Fibroblast of skin of right quadriceps (primary cell): ENCODE measurements at regions not wholly inside any gene's neighbourhood (a gene's known extent, or its start where the extent isn't known, plus 50 kb on each side); places are given as distances from the start of the nearest gene placed in this dataset.
"Not testable (repeated sequence)": the region's sequence is repeated elsewhere in the genome, so short reads cannot be mapped to it uniquely, and the experiment has no call there.

Experiments
- DNase-seq: peaks from one replicate; pipeline ENCODE4 v3.0.0-alpha.2; 2013

DNA sequence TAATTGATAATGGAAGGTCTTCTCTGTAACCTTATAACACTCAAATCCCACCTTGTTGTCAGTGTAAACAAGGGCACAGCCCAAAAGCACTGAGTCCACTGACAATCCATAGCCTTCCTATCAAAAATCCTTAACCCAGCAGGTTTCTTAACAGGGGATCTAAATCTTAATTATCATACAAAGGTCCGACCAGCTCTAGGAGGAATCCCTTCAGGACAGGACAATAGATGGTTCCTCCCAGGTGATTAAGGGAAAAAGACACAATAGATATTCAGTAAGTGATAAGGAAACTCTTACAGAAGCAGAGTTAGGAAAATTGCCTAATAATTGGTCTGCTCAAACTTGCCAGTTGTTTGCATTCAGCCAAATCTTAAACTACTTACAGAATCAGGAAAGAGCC lies 951.9 kb upstream of the CTNND2 start:
- DNase-seq, result not testable (repeated sequence)

DNA sequence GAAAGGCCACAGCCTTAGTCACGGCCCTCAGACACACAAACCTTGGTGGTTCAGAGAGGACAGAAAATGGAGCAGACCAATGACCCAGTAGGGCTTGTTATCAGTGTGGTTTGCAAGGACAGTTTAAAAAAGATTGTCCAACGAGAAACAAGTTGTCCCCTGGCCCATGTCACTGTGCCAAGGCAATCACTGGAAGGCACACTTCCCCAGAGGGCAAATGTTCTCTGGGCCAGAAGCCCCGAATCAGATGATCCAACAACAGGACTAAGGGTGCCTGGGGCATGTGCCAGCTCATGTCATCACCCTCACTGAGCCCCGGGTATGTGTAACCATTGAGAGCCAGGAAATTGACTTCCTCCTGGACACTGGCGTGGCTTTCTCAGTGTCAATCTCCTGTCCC lies 950.1 kb upstream of the CTNND2 start:
- DNase-seq, result no peak

DNA sequence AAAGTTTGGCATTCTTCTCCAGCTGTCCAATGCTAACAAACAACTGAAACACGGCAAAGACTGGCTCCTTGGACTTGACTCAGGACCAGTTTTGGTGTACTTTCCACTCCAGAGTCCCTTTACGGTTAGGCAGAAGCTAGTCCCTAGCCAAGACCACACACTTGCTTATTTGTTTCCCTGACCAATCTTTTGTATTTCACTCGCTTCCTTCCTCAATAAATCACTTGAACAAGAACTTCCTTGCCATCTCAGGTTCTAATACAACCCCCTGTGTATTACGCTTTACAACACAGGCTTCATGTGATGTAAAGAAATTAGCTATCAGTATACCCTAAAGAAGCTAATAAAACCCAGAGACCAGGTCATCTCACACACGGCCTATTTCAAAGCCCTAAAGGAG lies 947.5 kb upstream of the CTNND2 start:
- no peak for DNase-seq

DNA sequence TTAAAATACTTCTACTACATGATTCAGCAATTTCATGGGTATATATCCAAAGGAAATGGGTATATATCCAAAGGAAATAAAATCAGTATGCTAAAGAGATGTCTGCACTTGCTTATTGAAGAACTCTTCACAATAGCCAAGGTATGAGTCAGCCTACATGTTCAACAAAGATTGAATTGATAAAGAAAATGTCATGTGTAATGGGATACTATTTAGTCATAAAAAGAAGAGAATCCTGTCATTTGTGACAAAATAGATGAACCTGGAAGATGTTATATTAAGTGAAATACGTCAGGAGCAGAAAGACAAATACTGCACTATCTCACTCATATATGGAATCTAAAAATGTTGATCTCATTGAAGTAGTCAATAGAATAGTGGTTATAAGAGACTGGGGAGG lies 944.5 kb upstream of the CTNND2 start:
- DNase-seq, result no peak

DNA sequence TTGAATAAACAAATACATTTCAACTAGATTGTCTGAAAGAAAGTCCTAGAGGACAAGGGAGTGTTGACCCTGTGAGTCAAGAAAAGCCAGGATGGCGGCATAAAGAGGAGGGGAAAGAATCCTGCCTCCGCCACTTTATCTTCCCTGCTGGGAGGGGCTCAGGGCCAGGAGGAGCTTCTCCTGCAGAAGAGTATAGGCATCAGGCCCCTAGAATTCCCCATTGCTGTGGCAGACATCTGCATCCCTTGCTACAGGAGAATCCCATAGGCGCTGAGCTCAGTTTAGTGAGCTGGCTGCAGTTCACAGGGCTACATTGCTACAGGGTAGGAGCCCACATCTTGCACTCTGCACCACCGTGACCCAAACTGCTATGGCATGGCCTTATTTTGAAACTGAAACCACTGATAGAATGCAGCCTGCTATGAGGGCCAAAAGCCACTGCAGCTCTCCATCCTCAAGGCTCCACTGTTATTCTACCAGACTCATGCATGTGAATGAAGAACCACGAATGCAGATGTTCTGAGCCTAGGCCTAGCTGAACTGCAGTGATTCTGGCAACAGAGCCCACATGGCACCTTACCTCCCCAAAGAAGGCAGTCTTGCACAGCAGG lies 941.4 kb upstream of the CTNND2 start:
- DNase-seq, result no peak

DNA sequence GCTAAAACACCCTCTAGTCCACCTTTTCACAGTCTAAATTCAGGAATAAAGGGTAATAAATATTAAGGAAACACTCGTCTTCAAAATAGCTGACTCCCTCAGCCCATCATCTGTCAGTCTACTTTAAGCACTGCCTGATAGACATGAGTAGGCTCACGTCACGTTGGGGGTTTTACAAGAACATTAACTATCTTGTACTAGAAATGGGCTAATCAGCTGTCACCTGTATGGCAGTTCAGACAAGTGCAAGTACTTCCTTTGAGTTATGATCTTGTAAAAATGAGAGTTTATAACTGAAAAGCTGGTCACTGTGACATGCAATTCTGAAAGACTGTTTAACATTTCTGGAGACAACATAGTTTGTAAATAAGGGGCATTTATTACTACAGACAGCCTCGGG lies 936.7 kb upstream of the CTNND2 start:
- no peak for DNase-seq

DNA sequence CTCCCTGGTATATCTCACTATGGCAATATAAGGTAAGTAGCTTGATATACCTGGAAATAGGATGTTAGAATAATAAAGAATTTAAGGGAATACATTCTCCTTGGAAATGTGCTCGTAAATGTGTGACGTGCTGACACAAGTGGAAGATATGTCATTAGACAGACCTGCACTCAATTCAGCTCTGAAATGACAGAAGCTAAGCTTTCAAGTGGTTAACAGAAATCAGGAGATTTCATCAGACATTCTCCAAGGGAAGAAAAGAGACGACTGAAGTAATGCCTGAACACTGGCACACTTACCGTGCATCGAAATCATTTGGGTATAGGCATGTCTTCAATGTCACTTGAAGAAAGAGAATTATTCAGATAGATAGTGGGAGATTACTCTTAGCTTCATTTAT lies 933.3 kb upstream of the CTNND2 start:
- no peak for DNase-seq

DNA sequence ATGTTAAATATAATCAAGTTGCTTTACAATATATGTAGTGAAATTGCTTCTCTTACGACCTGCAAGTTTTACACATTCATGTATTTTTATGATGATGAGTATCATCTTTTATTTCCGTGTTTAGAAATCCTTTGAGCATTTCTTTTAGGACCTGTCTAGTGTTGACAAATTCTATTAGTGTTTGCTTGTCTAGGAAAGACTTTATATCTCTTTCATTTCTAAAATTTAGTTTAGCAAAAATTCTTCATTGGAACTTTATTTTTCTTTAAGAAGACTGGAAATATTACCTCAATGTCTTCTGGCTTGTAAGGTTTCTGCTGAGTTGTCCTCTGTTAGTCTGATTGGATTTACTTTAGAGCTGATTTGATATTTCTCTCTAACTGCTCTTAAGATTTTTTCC lies 920.9 kb upstream of the CTNND2 start:
- no peak for DNase-seq

DNA sequence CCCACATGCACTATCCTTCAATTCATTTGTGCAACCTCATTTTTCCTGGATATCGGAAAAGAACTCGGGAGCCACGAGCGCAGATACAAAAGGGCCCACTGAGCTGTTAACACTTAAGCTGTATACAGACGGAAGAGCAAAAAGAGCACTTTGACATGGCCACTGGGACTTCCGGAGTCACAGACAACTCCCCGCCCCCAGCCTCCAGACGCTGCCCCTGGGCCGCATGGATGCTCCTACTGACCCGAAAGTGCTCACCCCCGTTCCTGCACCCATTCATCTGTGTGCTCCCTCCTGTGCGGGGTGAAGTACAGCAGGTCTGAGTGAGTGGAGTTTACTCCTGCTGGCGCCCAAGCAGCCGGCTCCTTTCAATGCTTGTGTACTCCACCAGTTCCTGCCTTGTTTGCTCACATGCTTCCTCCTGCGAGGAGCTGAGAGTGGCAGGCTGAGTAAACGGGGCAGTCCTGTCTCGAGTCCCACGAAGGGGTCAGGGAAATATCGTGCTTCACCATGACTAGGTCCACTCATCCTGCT lies 901.0 kb upstream of the CTNND2 start:
- no peak for DNase-seq

DNA sequence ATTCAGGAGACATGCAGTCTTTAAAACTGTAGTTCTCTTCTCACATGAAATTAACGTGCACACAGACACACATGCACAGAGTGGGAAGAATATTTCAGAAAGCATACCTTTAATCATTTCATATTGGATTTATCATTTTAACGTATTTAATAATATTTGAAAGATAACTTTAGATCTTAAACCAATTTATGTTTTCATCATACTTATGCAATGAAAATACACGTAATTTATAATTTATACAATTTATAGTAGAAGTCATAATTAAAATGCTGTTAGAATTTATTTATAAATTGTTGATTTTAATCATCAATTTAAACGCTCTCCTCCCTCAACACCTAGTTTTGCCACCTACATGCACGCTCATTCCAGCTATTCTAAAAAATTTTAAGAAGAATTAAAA lies 894.9 kb upstream of the CTNND2 start:
- DNase-seq, result no peak

DNA sequence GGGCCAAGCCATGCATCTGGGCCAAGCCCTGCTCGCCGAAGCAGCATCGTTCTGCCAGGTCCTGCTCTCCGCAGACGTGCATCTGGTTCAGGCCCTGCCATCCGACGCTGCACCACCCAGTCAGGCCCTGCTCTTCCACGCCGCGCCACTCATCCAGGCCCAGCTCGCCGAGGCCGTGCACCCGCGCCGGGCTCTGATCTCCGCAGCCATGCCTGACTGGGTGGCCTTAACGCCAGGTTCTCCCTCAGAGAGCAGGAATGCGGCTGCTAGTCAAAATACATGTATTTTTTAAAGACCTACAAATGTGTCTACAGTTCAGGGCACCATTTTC lies 891.1 kb upstream of the CTNND2 start:
- DNase-seq, result no peak

DNA sequence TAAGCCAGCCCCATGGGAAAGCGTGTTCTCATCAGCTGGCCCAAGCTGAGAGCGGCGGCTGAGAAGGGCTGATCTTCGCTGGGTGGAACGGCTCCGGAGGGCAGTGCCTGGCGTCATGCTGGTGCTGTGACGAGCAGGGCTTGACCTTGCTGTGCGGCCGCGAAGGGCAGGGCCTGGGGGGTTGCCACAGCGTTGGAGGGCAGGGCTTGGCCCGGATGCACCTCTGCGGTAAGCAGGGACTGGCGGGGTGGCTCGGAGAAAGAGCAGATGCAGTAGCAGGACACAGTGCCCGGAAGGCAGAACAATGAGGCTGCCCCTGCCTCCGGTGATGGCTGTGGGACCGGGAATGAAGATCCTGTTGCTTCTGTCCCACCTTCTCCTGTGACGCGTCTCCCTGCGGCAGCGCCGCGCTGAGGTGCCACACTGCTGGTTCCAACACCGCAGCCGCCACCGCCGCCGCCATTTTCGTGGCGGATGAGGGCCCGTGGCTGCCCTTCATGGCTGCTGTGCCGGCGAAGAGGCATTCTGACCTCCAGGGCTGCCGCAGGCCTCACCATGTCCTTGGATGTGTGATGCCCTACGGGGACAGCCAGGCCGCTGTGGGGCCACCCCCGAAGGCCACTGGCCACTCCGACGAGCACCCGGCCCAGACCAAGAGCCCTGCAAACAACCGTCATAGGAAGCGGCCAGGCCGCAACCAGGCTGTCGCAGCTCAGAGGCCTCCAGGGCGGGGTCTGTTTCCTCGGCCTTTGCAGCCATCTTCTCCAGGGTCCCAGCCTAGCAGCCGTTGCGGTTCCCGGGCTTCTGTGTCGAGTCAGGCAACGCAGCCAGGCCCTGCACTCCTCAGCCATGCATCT lies 890.5 kb upstream of the CTNND2 start:
- no peak for DNase-seq

DNA sequence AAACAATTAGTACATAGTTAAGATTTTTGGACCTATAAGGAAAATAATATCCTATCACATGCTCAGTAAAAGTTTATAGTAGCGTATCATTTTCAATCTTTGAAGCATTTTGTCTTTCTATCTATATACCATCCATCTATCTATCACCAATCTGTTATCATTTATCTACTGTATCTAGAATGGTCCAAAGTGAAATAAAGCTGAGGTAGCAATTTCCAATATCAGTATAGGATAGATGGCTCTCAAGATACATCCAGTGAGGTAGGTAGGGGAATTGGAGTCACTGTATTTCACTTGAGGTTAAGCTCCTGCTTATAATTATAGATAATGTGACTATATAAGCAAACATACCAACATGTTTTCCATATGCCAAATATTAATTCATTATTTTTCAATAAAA lies 889.1 kb upstream of the CTNND2 start:
- no peak for DNase-seq

DNA sequence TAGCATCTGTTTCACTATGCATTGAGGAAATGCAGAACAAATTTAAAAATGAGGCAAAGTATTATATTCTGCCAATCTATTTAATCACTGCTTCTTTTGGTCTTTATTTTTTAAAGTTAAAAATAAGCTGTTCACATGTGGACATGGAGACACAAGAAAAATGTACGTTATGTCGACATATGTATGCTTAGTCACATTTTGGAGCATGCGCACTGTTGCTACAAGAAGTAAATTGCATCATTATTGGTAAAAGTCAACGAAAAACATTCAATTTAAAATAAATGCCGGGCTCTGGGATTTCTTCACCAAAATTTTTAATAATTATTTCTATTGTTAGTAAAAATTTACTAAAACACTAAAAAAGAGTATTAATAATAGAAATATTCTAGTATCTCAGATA lies 876.3 kb upstream of the CTNND2 start:
- DNase-seq, result no peak

DNA sequence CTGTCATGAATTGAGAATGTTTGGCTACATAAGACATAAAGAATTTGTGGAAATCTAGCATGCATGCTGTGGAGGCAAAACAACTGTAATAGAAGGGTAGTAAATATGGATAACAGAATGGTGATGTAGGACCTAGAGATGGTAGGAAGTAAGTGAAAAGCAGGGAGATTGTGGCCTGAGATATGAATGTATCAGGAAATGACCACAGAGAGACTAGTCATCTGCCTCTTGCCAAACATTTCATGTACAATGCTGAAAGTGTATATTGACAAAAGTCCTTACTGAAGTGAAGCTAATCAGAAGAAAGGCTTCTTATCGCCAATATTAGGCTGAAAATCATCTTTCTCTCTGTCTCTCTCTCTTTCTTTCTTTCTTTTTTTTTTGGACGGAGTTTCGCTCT lies 873.1 kb upstream of the CTNND2 start:
- no peak for DNase-seq

DNA sequence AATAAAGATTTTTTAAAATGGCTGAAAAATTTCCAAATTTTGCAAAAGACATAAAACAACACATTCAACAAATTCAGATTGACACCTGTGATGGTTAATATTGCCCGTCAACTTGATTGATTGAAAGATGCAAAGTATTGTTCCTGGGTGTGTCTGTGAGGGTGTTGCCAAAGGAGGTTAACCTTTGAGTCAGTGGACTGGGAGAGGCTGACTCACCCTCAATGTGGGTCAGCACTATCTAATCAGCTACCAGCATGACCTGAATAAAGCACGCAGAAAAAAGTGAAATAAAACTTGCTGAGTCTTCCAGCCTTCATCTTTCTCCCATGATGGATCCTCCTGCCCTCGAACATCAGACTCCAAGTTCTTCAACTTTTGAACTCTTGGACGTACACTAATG lies 868.0 kb upstream of the CTNND2 start:
- no peak for DNase-seq

DNA sequence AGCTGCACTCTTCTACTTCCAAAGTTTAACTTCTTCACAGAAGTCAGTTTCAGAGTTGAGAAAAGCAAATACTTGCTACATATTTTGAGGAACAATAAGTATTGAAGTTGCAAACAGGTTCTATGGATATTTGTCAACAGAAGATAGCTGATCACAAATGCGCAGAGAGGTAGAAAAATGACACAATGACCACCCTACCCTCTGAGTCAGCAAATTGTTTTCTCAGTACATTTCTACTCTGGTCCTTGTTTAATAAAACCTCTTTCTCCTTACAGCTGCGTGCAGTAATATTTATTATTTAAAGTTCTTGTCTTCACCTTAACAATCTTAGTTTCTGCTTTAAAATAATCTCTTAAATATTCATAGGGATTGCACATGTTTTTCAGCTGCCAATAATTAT lies 855.1 kb upstream of the CTNND2 start:
- DNase-seq, result no peak

DNA sequence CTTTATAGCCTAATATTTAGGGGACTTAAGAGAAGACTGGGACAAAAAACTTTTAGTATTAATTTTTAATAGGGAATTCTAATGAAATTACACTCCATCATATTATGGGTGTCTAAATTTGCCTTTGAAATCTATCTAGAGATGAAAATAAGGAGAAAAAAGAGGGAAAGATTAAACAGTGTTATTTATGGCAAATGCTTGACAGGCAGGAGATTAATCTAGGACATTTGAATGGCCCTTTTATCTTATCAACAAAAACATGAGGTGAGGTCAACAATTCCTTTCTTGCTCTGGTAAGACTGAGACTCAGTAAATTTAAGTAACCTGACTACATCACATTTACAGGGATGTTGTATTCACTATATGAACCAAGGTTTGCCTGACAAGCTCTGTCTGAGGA lies 852.8 kb upstream of the CTNND2 start:
- DNase-seq, result no peak

DNA sequence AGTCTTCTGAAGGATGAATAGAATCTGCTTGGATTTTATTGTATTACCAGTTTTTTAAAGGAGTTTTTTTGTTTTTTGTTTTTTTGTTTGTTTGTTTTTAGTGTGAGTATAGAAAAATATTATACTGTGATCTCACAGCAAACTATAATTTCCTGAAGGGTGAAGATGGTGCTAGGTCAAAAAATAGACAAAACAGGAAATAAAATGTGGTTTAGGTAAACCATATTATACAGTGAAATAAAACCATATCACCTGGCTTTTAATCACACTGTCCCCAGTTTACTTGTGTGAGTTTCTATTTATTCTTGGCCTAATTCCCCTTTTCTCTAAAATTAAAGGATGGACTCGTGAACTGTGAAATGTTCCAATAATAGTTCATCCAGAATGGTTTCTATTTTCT lies 841.3 kb upstream of the CTNND2 start:
- DNase-seq, result no peak

DNA sequence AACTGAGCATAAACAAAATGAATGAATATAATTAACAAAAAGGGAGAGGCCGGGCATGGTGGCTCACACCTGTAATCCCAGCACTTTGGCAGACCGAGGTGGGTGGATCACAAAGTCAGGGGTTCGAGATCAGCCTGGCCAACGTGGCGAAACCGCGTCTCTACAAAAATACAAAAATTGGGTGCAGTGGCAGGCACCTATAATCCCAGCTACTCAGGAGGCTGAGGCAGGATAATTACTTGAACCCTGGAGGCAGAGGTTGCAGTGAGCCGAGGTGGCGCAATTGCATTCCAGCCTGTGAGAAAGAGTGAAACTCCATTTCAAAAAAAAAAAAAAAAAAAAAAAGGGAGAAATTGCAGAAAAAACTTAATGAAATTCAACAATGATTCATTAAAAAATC lies 839.3 kb upstream of the CTNND2 start:
- no peak for DNase-seq

DNA sequence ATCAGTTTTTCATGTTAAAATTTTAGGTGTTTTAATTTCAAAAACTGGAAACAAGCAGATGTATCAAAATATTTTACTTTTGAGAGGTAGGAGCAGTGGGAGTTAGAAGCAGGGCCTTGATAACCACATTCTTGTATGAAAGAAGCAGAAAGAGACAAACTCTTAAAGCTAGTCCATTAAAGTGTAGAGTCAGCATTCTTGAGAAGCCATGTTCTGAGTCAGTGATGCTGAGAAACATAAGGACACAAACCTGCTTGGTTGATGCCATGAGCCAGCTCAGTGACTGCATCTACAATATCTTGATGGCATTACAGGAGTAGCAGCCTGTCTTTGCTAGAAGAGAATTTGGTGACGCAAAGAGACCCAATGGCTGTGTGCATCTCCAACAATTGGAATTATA lies 826.1 kb upstream of the CTNND2 start:
- no peak for DNase-seq

DNA sequence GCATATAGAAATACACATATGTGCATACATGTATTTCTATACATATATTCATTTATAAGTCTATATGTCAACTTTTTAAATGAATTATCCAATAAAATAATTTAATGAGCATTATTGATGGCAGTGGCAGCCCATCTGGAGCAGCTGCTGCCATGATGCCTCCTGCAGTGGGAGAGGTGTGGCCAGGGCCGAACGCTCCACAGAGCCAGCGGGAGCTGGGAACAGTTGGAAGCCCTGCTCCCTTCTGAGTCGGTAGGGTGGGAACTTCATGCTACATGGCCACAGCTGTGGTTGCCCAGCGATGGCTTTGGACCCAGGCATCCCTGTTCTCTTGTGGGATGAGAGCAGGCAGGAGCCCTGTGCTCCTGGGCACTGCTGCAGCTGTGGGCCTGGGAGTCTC lies 812.4 kb upstream of the CTNND2 start:
- no peak for DNase-seq

DNA sequence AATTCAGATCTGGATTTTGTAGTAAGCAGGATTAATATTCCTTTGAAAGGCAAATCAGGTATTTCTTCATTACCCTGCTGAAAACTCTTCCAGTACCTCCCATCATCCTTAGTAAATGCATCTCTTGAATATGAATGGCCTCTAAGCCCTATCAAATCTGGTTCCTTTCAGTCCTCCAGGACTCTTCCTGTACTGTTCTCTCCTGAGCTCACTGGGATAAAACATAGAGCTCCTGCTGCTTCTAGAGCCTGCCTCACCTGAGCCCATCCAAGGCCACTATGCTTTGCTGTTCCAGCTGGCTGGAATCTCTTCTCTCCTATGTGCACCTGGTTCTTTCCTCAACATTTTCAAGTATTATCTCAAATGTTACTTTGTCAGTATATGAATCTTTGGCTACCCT lies 803.3 kb upstream of the CTNND2 start:
- DNase-seq, result no peak

DNA sequence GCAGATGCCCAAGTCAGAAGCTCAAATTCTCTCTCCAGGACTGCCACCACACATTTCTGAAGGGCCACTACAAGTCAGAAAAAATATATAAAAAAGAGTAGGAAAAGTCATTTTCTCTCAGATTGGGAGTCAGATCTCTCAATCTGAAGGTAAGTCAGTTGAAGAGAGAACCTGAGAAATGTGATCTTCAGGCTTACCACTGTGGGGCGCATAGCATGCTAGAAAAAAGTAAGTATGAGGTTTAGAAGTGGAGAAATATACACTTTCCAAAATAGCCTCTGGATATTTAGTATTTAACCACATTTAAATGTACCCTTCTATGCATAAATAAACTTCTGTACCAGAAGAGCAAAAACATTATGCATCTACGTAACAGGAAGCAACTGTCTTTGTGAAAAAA lies 800.7 kb upstream of the CTNND2 start:
- no peak for DNase-seq

DNA sequence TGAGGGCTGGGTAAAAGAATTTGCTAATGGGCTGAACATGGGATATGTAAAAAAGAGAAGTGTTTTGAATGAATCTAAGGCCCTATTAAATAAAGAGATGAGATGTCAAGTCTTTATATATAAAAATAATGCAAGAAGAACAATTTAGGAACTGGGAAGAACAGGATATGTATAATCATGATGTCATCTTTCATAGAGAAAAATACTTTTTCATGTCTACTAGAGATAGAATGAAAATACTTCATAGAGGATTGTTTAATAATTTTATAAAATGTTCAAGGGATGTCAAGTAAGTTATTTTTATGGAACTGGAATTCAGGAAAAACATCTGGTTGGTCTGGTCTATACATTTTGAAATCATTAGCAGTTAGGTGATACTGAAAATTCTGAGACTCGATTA lies 799.0 kb upstream of the CTNND2 start:
- no peak for DNase-seq
